GM12864 (cell line): ENCODE measurements at regions not wholly inside any gene's neighbourhood (a gene's known extent, or its start where the extent isn't known, plus 50 kb on each side); places are given as distances from the start of the nearest gene placed in this dataset.

Experiments used
- DNase-seq: peaks from one replicate; pipeline ENCODE4 v3.0.0-alpha.2; 2011; ENCODE audit warnings: low read depth
- H3K4me3 ChIP-seq: 2 replicates; pipeline ENCODE4 v1.5.1; 2011; ENCODE audit warnings: mild to moderate bottlenecking, low read depth, low read length, control low read depth
- CTCF ChIP-seq: IDR thresholded peaks from 2 replicates; pipeline ENCODE4 v1.5.1; 2011; ENCODE audit warnings: low read depth, mild to moderate bottlenecking, moderate library complexity, low read length, control low read depth, inconsistent platforms; ENCODE audit errors: missing control alignments

GRCh38 chr6:113420290-113420689 is 436.9 kb upstream of the MARCKS start:
- no peak overlapping the region for H3K4me3 ChIP-seq
- no peak for DNase-seq
- TF ChIP-seq CTCF, result no peak

- no peak overlapping the region for H3K4me3 ChIP-seq
- DNase-seq, result no peak
- TF ChIP-seq CTCF, result no peak
These were observed 435.1 kb upstream of the MARCKS start for GRCh38 chr6:113421997-113422396.

- no peak overlapping the region for H3K4me3 ChIP-seq
- no peak for DNase-seq
- no peak for TF ChIP-seq CTCF
These were observed 433.2 kb upstream of the MARCKS start for GRCh38 chr6:113423956-113424355.

- H3K4me3 ChIP-seq, result no peak overlapping the region
- no peak for DNase-seq
- no peak for TF ChIP-seq CTCF
These were observed 431.0 kb upstream of the MARCKS start for GRCh38 chr6:113425977-113426660.

- no peak overlapping the region for H3K4me3 ChIP-seq
- no peak for TF ChIP-seq CTCF
- no peak for DNase-seq
These were observed 429.5 kb upstream of the MARCKS start for GRCh38 chr6:113427617-113428016.

GRCh38 chr6:113428702-113429101 is 428.4 kb upstream of the MARCKS start:
- TF ChIP-seq CTCF, result no peak
- DNase-seq, result no peak
- no peak overlapping the region for H3K4me3 ChIP-seq
